ENCODE measurements at regions not wholly inside any gene's neighbourhood (a gene's known extent, or its start where the extent isn't known, plus 50 kb on each side); places are given as distances from the start of the nearest gene placed in this dataset.

GRCh38 chr21:24844671-24845070, 762.6 kb downstream of the MRPL39 start (continued):
- TF ChIP-seq, protein P1, sequence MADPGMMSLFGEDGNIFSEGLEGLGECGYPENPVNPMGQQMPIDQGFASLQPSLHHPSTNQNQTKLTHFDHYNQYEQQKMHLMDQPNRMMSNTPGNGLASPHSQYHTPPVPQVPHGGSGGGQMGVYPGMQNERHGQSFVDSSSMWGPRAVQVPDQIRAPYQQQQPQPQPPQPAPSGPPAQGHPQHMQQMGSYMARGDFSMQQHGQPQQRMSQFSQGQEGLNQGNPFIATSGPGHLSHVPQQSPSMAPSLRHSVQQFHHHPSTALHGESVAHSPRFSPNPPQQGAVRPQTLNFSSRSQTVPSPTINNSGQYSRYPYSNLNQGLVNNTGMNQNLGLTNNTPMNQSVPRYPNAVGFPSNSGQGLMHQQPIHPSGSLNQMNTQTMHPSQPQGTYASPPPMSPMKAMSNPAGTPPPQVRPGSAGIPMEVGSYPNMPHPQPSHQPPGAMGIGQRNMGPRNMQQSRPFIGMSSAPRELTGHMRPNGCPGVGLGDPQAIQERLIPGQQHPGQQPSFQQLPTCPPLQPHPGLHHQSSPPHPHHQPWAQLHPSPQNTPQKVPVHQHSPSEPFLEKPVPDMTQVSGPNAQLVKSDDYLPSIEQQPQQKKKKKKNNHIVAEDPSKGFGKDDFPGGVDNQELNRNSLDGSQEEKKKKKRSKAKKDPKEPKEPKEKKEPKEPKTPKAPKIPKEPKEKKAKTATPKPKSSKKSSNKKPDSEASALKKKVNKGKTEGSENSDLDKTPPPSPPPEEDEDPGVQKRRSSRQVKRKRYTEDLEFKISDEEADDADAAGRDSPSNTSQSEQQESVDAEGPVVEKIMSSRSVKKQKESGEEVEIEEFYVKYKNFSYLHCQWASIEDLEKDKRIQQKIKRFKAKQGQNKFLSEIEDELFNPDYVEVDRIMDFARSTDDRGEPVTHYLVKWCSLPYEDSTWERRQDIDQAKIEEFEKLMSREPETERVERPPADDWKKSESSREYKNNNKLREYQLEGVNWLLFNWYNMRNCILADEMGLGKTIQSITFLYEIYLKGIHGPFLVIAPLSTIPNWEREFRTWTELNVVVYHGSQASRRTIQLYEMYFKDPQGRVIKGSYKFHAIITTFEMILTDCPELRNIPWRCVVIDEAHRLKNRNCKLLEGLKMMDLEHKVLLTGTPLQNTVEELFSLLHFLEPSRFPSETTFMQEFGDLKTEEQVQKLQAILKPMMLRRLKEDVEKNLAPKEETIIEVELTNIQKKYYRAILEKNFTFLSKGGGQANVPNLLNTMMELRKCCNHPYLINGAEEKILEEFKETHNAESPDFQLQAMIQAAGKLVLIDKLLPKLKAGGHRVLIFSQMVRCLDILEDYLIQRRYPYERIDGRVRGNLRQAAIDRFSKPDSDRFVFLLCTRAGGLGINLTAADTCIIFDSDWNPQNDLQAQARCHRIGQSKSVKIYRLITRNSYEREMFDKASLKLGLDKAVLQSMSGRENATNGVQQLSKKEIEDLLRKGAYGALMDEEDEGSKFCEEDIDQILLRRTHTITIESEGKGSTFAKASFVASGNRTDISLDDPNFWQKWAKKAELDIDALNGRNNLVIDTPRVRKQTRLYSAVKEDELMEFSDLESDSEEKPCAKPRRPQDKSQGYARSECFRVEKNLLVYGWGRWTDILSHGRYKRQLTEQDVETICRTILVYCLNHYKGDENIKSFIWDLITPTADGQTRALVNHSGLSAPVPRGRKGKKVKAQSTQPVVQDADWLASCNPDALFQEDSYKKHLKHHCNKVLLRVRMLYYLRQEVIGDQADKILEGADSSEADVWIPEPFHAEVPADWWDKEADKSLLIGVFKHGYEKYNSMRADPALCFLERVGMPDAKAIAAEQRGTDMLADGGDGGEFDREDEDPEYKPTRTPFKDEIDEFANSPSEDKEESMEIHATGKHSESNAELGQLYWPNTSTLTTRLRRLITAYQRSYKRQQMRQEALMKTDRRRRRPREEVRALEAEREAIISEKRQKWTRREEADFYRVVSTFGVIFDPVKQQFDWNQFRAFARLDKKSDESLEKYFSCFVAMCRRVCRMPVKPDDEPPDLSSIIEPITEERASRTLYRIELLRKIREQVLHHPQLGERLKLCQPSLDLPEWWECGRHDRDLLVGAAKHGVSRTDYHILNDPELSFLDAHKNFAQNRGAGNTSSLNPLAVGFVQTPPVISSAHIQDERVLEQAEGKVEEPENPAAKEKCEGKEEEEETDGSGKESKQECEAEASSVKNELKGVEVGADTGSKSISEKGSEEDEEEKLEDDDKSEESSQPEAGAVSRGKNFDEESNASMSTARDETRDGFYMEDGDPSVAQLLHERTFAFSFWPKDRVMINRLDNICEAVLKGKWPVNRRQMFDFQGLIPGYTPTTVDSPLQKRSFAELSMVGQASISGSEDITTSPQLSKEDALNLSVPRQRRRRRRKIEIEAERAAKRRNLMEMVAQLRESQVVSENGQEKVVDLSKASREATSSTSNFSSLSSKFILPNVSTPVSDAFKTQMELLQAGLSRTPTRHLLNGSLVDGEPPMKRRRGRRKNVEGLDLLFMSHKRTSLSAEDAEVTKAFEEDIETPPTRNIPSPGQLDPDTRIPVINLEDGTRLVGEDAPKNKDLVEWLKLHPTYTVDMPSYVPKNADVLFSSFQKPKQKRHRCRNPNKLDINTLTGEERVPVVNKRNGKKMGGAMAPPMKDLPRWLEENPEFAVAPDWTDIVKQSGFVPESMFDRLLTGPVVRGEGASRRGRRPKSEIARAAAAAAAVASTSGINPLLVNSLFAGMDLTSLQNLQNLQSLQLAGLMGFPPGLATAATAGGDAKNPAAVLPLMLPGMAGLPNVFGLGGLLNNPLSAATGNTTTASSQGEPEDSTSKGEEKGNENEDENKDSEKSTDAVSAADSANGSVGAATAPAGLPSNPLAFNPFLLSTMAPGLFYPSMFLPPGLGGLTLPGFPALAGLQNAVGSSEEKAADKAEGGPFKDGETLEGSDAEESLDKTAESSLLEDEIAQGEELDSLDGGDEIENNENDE (IDR thresholded peaks at IDR 0.05; ENCODE audit: insufficient replicate concordance, low read length) = no peak
- TF ChIP-seq GTF2F1 (IDR thresholded peaks at IDR 0.05; ENCODE audit: borderline replicate concordance, low read depth, low read length) (no peak), SP4 (IDR thresholded peaks at IDR 0.05; ENCODE audit: low read length) (no peak), BRCA1 (IDR thresholded peaks at IDR 0.05; ENCODE audit: low read depth, low read length) (no peak), EZH2 (IDR thresholded peaks at IDR 0.05; ENCODE audit: low read depth, low read length, severe bottlenecking) (no peak), FOSL1 (IDR thresholded peaks at IDR 0.05; ENCODE audit: insufficient read depth, low read depth, low read length) (no peak), PHF8 (conservative IDR thresholded peaks at IDR 0.05; ENCODE audit: low read depth, low read length) (no peak), KDM4A (IDR thresholded peaks at IDR 0.05; ENCODE audit: low read depth, low read length, severe bottlenecking) (no peak), RXRA (IDR thresholded peaks at IDR 0.05; ENCODE audit: insufficient read depth, low read depth, low read length) (no peak), HDAC6 (IDR thresholded peaks at IDR 0.05; ENCODE audit: low read depth, low read length) (no peak), TAF7 (optimal IDR thresholded peaks at IDR 0.05; ENCODE audit: borderline replicate concordance, low read depth, low read length) (no peak)
